Urothelium cell line (cell line): ENCODE measurements at regions not wholly inside any gene's neighbourhood (a gene's known extent, or its start where the extent isn't known, plus 50 kb on each side); places are given as distances from the start of the nearest gene placed in this dataset.

Experiments used
- DNase-seq: peaks from one replicate; pipeline ENCODE4 v3.0.0; 2011; ENCODE audit warnings: low spot score, mixed read lengths
- FAIRE-seq: peaks from 2 replicates; lab custom pipeline; 2011; peaks lifted over from hg19 to GRCh38; lab: Jason Lieb, UNC

DNA sequence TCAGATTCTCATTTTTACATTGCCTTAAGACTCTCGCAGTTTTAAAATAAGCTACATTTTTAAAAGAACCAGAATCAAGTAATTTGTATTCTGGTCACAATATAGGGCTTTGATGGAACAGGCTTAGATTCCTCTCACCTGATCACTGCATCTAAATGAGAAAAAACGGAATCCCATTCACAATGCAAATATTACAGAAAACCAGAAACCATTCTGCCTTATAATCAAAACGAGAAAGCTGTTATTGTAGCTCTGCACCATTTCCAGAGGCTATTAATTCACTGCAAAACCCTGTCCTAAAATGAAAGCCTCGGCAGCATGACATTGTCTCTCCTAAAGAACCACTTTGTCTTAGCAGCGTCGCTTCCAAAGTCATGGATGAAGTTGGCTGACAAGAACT is 116.1 kb upstream of the ZNF366 start:
- no peak for FAIRE-seq

GRCh38 chr5:72622170-72622760 is 115.1 kb upstream of the ZNF366 start:
- FAIRE-seq (no peak), DNase-seq (no peak)

More for the DNA sequence above, 116.1 kb upstream of the ZNF366 start:
- DNase-seq = no peak

DNA sequence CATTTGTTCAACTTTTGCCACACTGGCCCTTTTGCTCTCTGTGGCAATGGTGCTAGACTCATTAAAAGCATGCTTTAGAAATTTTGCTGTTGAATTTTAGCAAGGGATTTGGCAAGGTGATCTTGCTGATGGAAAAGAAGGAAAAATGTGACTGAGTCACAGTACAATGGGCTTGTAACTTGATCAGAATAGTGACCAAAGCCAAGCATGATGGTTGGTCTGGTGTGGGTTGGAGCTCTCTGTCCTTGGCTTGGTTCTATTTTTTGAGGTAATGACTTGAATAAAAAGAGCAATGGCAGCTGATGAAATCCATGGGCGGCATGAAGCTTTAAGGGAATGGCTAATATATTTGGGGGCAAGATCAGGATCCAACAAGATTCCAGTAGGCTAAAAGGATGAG is 114.4 kb upstream of the ZNF366 start:
- FAIRE-seq (no peak), DNase-seq (no peak)

DNA sequence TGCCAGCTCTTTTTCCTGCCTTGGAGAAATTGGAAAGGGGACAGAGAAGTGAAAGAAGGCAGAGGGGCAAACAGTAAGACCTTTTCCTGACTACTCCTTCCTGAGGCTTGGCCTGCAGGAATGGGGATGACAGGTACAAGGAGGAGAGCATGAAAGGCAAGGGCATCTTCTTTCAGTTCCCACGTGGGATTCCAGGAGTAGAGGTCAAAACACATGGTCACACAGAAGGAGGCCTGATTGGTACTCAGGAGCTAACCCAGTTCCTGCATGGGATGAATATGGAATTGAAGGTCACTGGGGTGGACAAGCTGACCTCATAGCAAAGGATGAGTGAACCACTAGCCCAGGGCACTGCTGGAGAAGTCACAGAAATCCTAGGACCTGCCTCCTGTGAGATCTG is 112.5 kb upstream of the ZNF366 start:
- FAIRE-seq (no peak), DNase-seq (no peak)

- FAIRE-seq (no peak), DNase-seq (no peak)
Measured at GRCh38 chr5:72619251-72619650, 112.0 kb upstream of the ZNF366 start.

GRCh38 chr5:72618708-72619107 is 111.5 kb upstream of the ZNF366 start:
- no peak for FAIRE-seq
- DNase-seq = no peak

DNA sequence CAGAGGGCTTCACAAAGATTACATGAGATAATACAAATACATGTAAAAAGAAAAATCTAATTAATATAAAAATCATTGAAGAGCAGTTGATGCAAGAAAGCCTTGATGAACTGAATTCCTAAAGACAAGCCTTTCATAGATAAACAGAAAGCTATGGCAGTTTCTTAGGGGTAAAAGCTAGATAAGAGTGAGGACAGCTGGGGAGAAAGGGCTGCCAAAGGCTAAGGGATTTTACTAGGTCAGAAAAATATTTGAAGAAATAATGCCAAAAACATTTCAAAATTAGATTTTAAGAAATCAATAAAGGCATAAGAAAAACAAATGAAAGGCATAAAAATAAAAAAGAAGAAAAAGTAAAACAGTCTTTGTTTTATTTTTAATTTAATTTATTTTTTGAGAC is 107.9 kb upstream of the ZNF366 start:
- no peak for FAIRE-seq

GRCh38 chr5:72613515-72613914 is 106.3 kb upstream of the ZNF366 start:
- DNase-seq (no peak), FAIRE-seq (no peak)

More for the DNA sequence above, 107.9 kb upstream of the ZNF366 start:
- DNase-seq = no peak

GRCh38 chr5:72612810-72613209 is 105.6 kb upstream of the ZNF366 start:
- FAIRE-seq = no peak
- DNase-seq = no peak

GRCh38 chr5:72611118-72611730 is 104.0 kb upstream of the ZNF366 start:
- no peak for FAIRE-seq
- DNase-seq = peak; percentile 75

DNA sequence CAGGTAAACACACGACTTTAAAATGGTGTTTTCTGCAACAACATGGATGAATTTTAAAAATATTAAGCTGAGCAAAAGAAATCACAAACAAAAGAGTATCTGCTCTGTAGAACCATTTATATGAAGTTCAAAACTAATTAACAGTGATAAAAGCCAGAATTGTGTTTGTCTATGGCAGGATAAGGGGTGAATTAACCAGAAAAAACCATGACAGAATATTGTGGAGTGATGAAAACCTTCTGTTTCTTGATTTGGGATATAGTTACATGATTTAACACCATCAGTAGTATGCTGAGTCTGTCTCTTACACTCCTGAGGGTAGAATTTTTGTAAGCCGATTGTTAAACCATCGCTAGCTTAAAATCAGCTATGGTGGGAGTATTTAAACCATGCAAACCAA is 101.7 kb upstream of the ZNF366 start:
- FAIRE-seq (no peak), DNase-seq (no peak)

GRCh38 chr5:72608297-72608696 is 101.1 kb upstream of the ZNF366 start:
- FAIRE-seq = no peak

DNA sequence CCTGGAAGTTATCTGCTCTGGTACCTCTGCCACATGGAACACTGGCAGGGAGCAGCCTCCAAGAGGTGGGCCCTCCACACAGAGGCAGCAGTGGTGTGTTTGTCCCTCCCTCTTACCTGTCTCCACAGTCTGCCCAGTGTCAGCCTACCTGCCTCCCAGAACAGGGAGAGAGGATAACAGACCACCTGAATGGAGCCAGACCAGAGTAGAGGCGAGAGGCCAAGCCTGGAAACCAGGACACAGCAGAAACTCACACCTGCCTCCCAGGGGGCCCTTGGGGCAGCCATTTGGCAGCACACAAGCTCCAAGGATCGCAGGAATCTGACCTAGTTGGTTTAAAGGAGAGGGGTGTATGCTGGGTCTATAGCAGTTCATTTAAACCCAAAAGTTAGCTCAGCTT is 100.2 kb upstream of the ZNF366 start:
- FAIRE-seq (no peak), DNase-seq (no peak)

More at GRCh38 chr5:72608297-72608696, 101.1 kb upstream of the ZNF366 start:
- DNase-seq = no peak

DNA sequence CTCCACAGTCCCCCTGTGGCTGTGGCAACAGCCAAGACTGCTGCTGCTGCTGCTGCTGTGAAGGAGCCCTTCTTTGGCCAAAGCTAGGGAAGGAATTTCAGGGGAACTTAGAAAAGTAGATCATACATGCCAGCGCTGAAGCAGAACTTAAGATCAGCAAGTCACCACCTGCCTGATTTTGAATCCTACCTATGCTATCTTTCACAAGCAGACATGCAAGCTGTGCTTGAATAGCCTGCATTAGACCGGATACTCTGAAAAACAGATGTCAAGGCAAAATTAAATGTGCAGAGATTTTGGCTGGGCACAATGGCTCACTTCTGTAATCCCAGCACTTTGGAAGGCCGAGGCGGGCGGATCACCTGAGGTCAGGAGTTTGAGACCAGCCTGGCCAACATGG is 99.3 kb upstream of the ZNF366 start:
- no peak for DNase-seq
- no peak for FAIRE-seq

GRCh38 chr5:72605632-72606031 is 98.4 kb upstream of the ZNF366 start:
- no peak for FAIRE-seq
- DNase-seq = no peak

GRCh38 chr5:72604798-72605154 is 97.6 kb upstream of the ZNF366 start:
- DNase-seq = no peak
- no peak for FAIRE-seq

DNA sequence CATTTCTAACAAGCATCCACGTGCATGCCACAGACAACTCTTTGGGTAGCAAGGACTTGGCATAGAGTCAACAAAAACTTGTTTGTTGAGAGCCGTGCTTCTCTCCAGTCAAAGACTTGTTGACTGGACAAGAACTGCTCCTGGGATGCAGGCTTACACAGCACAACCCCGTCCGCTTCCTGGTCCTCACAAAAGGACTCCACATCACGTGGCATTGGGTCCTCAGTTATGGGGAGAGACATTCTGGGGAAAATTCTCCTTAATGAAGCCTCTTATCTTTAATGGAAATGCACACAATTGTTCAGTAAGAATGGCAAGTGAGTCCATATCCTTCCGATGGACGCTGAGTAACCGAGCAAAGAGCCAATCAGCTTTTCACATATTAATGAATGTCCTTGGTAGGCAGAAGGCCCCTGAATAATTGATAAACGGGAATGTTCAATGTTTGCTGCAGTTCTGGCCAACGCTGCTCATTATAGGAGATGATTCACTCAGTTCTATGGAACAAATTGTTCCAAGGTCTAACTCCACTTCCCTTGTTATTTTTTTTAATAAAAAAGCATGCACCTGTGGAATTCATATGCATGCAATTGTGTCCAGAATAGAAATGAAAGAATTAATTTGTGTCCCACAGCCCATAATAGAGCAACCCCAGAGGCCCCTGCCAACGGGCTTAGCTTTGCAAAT is 97.0 kb upstream of the ZNF366 start:
- DNase-seq (no peak), FAIRE-seq (no peak)

DNA sequence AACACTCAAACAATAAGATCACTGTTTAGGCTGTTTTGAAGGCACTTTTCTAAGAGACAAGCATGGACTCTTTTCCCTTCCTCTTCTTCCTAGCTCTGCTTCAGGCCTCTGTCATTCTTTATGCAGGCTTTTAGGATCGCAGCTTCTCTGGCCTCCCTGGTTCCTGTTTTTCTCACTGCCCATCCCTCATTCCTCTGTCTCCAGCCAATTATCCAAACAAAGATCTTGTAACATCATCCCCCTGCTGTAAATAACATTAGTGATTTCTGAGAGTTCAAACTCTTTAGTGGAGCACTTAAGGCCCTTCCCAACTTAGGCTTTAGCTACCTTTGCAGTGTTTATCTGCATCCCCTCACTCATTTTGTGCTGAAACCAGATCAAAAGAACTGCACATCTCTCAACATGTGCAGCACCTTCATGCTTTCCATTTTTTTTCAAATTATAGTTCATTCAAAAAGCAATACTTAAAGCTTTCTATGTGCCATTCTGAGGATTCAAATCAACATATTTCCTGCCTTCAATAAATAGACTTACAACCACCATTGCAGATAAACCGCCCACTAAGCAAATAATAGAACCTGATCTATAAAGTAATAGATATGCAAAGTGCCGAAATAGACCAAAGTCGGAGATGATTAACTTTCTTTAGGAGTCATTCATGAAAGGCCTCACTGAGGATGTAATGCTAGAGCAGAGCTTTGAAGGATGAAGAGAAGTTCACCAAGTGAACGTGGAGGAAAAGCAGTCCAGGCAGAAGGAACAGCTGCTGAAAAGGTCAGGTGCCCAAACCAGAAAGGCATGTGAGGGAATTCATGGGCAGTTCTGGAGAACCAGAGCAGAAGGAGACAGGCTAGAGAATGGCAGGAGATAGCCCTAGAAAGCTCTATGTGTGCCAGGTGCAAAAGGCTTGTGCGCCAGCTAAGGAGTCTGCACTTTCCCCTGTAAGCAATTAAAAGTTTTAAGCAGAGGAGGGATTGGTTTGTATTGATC is 95.8 kb upstream of the ZNF366 start:
- DNase-seq (no peak), FAIRE-seq (no peak)

GRCh38 chr5:72601861-72602260 is 94.7 kb upstream of the ZNF366 start:
- FAIRE-seq (no peak), DNase-seq (no peak)

DNA sequence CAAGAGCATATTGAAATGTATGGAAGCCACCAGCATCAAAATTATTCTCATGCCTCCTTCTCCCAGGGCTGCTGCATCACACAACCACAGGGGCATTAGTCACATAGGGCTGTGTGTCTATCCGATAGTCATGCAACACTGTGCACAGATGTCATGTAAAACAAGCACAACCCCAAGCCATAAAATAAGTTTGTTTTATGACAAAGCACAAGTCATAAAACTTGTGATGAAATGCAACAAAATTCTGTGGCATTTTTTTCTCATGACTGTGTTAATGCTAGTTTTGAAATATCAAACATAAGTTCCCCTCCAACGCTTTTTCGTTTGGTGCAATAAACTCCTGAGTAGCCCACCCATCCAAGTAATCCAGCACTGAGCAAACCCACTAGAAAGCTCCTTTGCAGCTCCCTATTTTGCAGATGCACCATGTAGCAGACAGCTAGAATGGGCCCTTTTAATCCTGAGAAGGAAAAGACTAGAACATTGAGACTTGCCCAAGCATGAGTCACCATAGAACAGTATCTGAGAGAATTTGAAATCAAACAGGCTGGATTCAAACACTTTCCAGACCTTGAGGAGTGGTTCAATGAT is 93.3 kb upstream of the ZNF366 start:
- FAIRE-seq = peak; percentile 68
- peak; percentile 70 for DNase-seq
